Endothelial cell of umbilical vein (primary cell): ENCODE measurements at regions not wholly inside any gene's neighbourhood (a gene's known extent, or its start where the extent isn't known, plus 50 kb on each side); places are given as distances from the start of the nearest gene placed in this dataset.

Source experiments
- BruUV-seq: library from RNA; stranded (reverse); fragments of 400-500 nt; replicated peaks from 2 replicates; lab custom pipeline; 2021; lab: Mats Ljungman, UMichigan
- CTCF ChIA-PET: fragments of 300-600, 350-600 bp; sonication (Branson Sonifier 250); formaldehyde crosslinking; loops from one replicate; lab custom pipeline; 2021; ENCODE audit warnings: antibody characterized with exemption, inconsistent platforms; lab: Charles Lee
- POLR2A ChIA-PET: fragments of 300-600, 350-600 bp; sonication (Branson Sonifier 250); formaldehyde crosslinking; loops from one replicate; lab custom pipeline; 2021; ENCODE audit warnings: antibody characterized with exemption, inconsistent platforms; lab: Charles Lee
- DNase-seq: peaks from one replicate; pipeline ENCODE4 v3.0.0-alpha.2; 2011; ENCODE audit warnings: low read depth, low spot score
- FAIRE-seq: peaks from 2 replicates; lab custom pipeline; 2011; peaks lifted over from hg19 to GRCh38; lab: Jason Lieb, UNC
- H2AFZ ChIP-seq: 2 replicates; pipeline ENCODE4 v1.6.0; 2012; ENCODE audit warnings: low read depth, low read length, control low read depth, inconsistent platforms
- H3K27ac ChIP-seq: 2 replicates; pipeline ENCODE4 v1.5.1; 2011; ENCODE audit warnings: low read depth, mild to moderate bottlenecking, control low read depth, low read length, moderate library complexity; ENCODE audit not compliant: insufficient read depth
- H3K27me3 ChIP-seq, 2 experiments: 2 replicates each; pipeline versions ENCODE4 v1.6.0 to v1.6.1; 2011; ENCODE audit warnings: low read length in 2 of 2, mixed read lengths in 1 of 2; ENCODE audit not compliant: control insufficient read depth in 2 of 2, insufficient read depth in 2 of 2
- H3K36me3 ChIP-seq, 2 experiments: 2 replicates in 1 of 2; 3 replicates in 1 of 2; pipeline ENCODE4 v1.5.1; 2011; ENCODE audit warnings: low read length in 2 of 2, mild to moderate bottlenecking in 1 of 2, moderate library complexity in 1 of 2; ENCODE audit not compliant: control insufficient read depth in 2 of 2, insufficient read depth in 2 of 2; ENCODE audit errors: extremely low read depth in 1 of 2
- H3K4me1 ChIP-seq: 3 replicates; pipeline ENCODE4 v1.5.1; 2011; ENCODE audit warnings: mild to moderate bottlenecking, low read length; ENCODE audit not compliant: control insufficient read depth, insufficient read depth; ENCODE audit errors: extremely low read depth
- H3K4me2 ChIP-seq: 2 replicates; pipeline ENCODE4 v1.6.1; 2011; ENCODE audit warnings: low read length, control low read depth, mixed read lengths; ENCODE audit not compliant: insufficient read depth
- H3K4me3 ChIP-seq, 3 experiments: fragments of 200-600 bp in 1 of 3; sonication (generic), shearing (Covaris generic) in 1 of 3; replicated peaks in 1 of 3; 2 replicates each; pipeline ENCODE4 v1.5.1; 2011 to 2016; ENCODE audit warnings: control low read depth in 3 of 3, low read length in 3 of 3, mild to moderate bottlenecking in 2 of 3, inconsistent platforms in 1 of 3, low read depth in 1 of 3, moderate library complexity in 1 of 3; ENCODE audit not compliant: insufficient read depth in 1 of 3
- H3K79me2 ChIP-seq: 2 replicates; pipeline ENCODE4 v1.6.0; 2012; ENCODE audit warnings: low read length, inconsistent platforms; ENCODE audit not compliant: control insufficient read depth, insufficient read depth
- H3K9ac ChIP-seq: replicated peaks from 2 replicates; pipeline ENCODE3; 2011; ENCODE audit warnings: low read length, control low read depth; ENCODE audit not compliant: insufficient read depth; ENCODE audit errors: extremely low read depth
- H3K9me1 ChIP-seq: replicated peaks from 3 replicates; pipeline ENCODE4 v1.6.0; 2011; ENCODE audit warnings: mild to moderate bottlenecking, low read length; ENCODE audit not compliant: control insufficient read depth, insufficient read depth; ENCODE audit errors: extremely low read depth
- H3K9me3 ChIP-seq: replicated peaks from 2 replicates; pipeline ENCODE4 v1.5.1; 2012; ENCODE audit warnings: low read length, inconsistent platforms; ENCODE audit not compliant: control insufficient read depth, insufficient read depth
- H4K20me1 ChIP-seq: replicated peaks from 2 replicates; pipeline ENCODE3; 2011; ENCODE audit warnings: mild to moderate bottlenecking, low read length; ENCODE audit not compliant: control insufficient read depth, insufficient read depth; ENCODE audit errors: extremely low read depth
- CTCF ChIP-seq, 2 donors: IDR thresholded peaks; 1 replicate in 1 of 2; 2 replicates in 1 of 2; pipeline ENCODE4 v1.5.1; 2011; ENCODE audit warnings: low read length in 2 of 2, mild to moderate bottlenecking in 2 of 2, moderate library complexity in 2 of 2, control low read depth in 1 of 2, inconsistent platforms in 1 of 2, low read depth in 1 of 2; ENCODE audit not compliant: insufficient read depth in 1 of 2; ENCODE audit errors: extremely low read depth in 1 of 2
- EZH2 ChIP-seq: IDR thresholded peaks from 2 replicates; pipeline ENCODE4 v1.6.1; 2012; ENCODE audit warnings: borderline replicate concordance, low read depth, mild to moderate bottlenecking, moderate library complexity, low read length, inconsistent platforms; ENCODE audit not compliant: severe bottlenecking
- FOS ChIP-seq: IDR thresholded peaks from 2 replicates; pipeline ENCODE4 v1.6.1; 2011; ENCODE audit warnings: mild to moderate bottlenecking, low read length, moderate library complexity, borderline replicate concordance; ENCODE audit not compliant: insufficient read depth
- GATA2 ChIP-seq: IDR thresholded peaks from 2 replicates; pipeline ENCODE4 v1.7.0; 2011; ENCODE audit warnings: low read depth, mild to moderate bottlenecking, moderate library complexity, mixed read lengths, low read length; ENCODE audit not compliant: insufficient read length, insufficient read depth
- JUN ChIP-seq: IDR thresholded peaks from 2 replicates; pipeline ENCODE4 v1.6.1; 2011; ENCODE audit warnings: borderline replicate concordance, low read depth; ENCODE audit not compliant: insufficient read length, insufficient read depth
- MAX ChIP-seq: IDR thresholded peaks from 2 replicates; pipeline ENCODE4 v1.6.1; 2011; ENCODE audit not compliant: insufficient read depth, insufficient read length
- MYC ChIP-seq: IDR thresholded peaks from one replicate; pipeline ENCODE4 v1.6.1; 2011; ENCODE audit warnings: mild to moderate bottlenecking, low read depth, low read length
- POLR2A ChIP-seq: IDR thresholded peaks from 2 replicates; pipeline ENCODE4 v1.6.1; 2012; ENCODE audit warnings: low read depth, mild to moderate bottlenecking, control low read depth, low read length
- POLR2AphosphoS5 ChIP-seq: IDR thresholded peaks from 2 replicates; pipeline ENCODE4 v1.6.1; 2012; ENCODE audit warnings: low read depth, mild to moderate bottlenecking, control low read depth, low read length, moderate library complexity; ENCODE audit not compliant: insufficient read depth
- dilution Hi-C: fragments of 300-500 bp; cut with MboI; formaldehyde crosslinking; loops from one replicate; pipeline ENCODE4 v1.15.0; 2019; ENCODE audit warnings: low sequenced_read_pairs; ENCODE audit not compliant: extremely low pct_ligation_motif_present
- intact Hi-C: fragments of 100-400 bp; cut with micrococcal nuclease; formaldehyde crosslinking; loops from one replicate; pipeline ENCODE4 v1.10.0; 2022

- Histone ChIP-seq H3K4me2 (no peak overlapping the region), H3K4me1 (no peaks in the 10 kb centered on the region), H3K27me3 (no peaks in the 10 kb centered on the region), H3K9ac (no peak overlapping the region), H3K27ac (no peak overlapping the region), H3K4me3 (no peak overlapping the region), H2AFZ (no peak overlapping the region), H3K79me2 (no peaks in the 10 kb centered on the region), H4K20me1 (no peaks in the 10 kb centered on the region), H3K9me1 (no peaks in the 10 kb centered on the region), H3K9me3 (no peaks in the 10 kb centered on the region), H3K36me3 (no peaks in the 10 kb centered on the region)
- CTCF ChIA-PET = interaction anchor here (1.3 kb wide), 1 partner anchor 12 kb away, joined by 3 read pairs; no protein-coding TSS in a partner anchor
- DNase-seq (no peak), FAIRE-seq (no peak)
- BruUV-seq = no TSS peak
- no peak for TF ChIP-seq JUN
- TF ChIP-seq MYC = no peak
- no peak for TF ChIP-seq CTCF (IDR thresholded peaks at IDR 0.05; ENCODE audit: extremely low read depth in 1 of 2, insufficient read depth in 1 of 2, low read depth in 1 of 2, low read length in 2 of 2)
- TF ChIP-seq FOS = no peak
- no peak for TF ChIP-seq POLR2A
- no peak for TF ChIP-seq EZH2
- no peak for TF ChIP-seq GATA2
- no peak for TF ChIP-seq POLR2AphosphoS5
- no peak for TF ChIP-seq MAX
- intact Hi-C loops (no loop called here), dilution Hi-C loops (no loop called here)
- POLR2A ChIA-PET = no interaction called here
These were observed 204.6 kb upstream of the NR2F2 start for GRCh38 chr15:96125721-96126415.
